ENCODE measurements at regions not wholly inside any gene's neighbourhood (a gene's known extent, or its start where the extent isn't known, plus 50 kb on each side); places are given as distances from the start of the nearest gene placed in this dataset.

GRCh38 chr12:113667095-113667494 is 195.4 kb upstream of the LHX5 start:
- Mint-ChIP-seq H3K27ac (no peak overlapping the region), H3K9me3 (no peaks in the 10 kb centered on the region), H3K4me3 (no peak overlapping the region), H3K27me3 (ENCODE audit: low read depth) (peaks cover 47% of the 10 kb centered on the region), H3K36me3 (no peaks in the 10 kb centered on the region), H3K4me1 (no peaks in the 10 kb centered on the region)
- TF ChIP-seq CTCF (IDR thresholded peaks at IDR 0.05; ENCODE audit: unreplicated experiment) = no peak
- no peak for DNase-seq (ENCODE audit: low spot score in 2 of 2, unreplicated experiment in 2 of 2)

- H3K27ac Mint-ChIP-seq = no peak overlapping the region
- peaks cover 49% of the 10 kb centered on the region for H3K27me3 Mint-ChIP-seq (ENCODE audit: low read depth)
- no peak for DNase-seq (ENCODE audit: low spot score in 2 of 2, unreplicated experiment in 2 of 2)
- H3K4me1 Mint-ChIP-seq = no peaks in the 10 kb centered on the region
- no peak for TF ChIP-seq CTCF (IDR thresholded peaks at IDR 0.05; ENCODE audit: unreplicated experiment)
- no peaks in the 10 kb centered on the region for H3K36me3 Mint-ChIP-seq
- H3K9me3 Mint-ChIP-seq = no peaks in the 10 kb centered on the region
- H3K4me3 Mint-ChIP-seq = no peak overlapping the region
Measured at GRCh38 chr12:113666223-113666622, 194.6 kb upstream of the LHX5 start.

GRCh38 chr12:113665457-113665856 is 193.8 kb upstream of the LHX5 start:
- DNase-seq (ENCODE audit: low spot score in 2 of 2, unreplicated experiment in 2 of 2) = no peak
- Mint-ChIP-seq H3K9me3 (no peaks in the 10 kb centered on the region), H3K4me1 (no peaks in the 10 kb centered on the region), H3K27ac (no peak overlapping the region), H3K36me3 (no peaks in the 10 kb centered on the region), H3K4me3 (no peak overlapping the region), H3K27me3 (ENCODE audit: low read depth) (peaks cover 47% of the 10 kb centered on the region)
- TF ChIP-seq CTCF (IDR thresholded peaks at IDR 0.05; ENCODE audit: unreplicated experiment) = no peak

- peaks cover 43% of the 10 kb centered on the region for H3K27me3 Mint-ChIP-seq (ENCODE audit: low read depth)
- H3K9me3 Mint-ChIP-seq = no peaks in the 10 kb centered on the region
- no peaks in the 10 kb centered on the region for H3K4me1 Mint-ChIP-seq
- no peak overlapping the region for H3K27ac Mint-ChIP-seq
- H3K36me3 Mint-ChIP-seq = no peaks in the 10 kb centered on the region
- no peak for TF ChIP-seq CTCF (IDR thresholded peaks at IDR 0.05; ENCODE audit: unreplicated experiment)
- H3K4me3 Mint-ChIP-seq = no peak overlapping the region
- no peak for DNase-seq (ENCODE audit: low spot score in 2 of 2, unreplicated experiment in 2 of 2)
Measured at GRCh38 chr12:113664224-113664681, 192.6 kb upstream of the LHX5 start.

- H3K27me3 Mint-ChIP-seq (ENCODE audit: low read depth) = peaks cover 41% of the 10 kb centered on the region
- H3K4me1 Mint-ChIP-seq = no peaks in the 10 kb centered on the region
- TF ChIP-seq CTCF (IDR thresholded peaks at IDR 0.05; ENCODE audit: unreplicated experiment) = no peak
- H3K4me3 Mint-ChIP-seq = no peak overlapping the region
- peaks cover 2% of the 10 kb centered on the region for H3K9me3 Mint-ChIP-seq
- H3K36me3 Mint-ChIP-seq = no peaks in the 10 kb centered on the region
- DNase-seq (ENCODE audit: low spot score in 2 of 2, unreplicated experiment in 2 of 2) = no peak
- no peak overlapping the region for H3K27ac Mint-ChIP-seq
Measured at GRCh38 chr12:113663396-113663795, 191.7 kb upstream of the LHX5 start.

- no peak for DNase-seq (ENCODE audit: low spot score in 2 of 2, unreplicated experiment in 2 of 2)
- no peak for TF ChIP-seq CTCF (IDR thresholded peaks at IDR 0.05; ENCODE audit: unreplicated experiment)
- H3K4me3 Mint-ChIP-seq = no peak overlapping the region
- H3K36me3 Mint-ChIP-seq = no peaks in the 10 kb centered on the region
- H3K4me1 Mint-ChIP-seq = no peaks in the 10 kb centered on the region
- H3K27ac Mint-ChIP-seq = no peak overlapping the region
- peaks cover 18% of the 10 kb centered on the region for H3K9me3 Mint-ChIP-seq
- H3K27me3 Mint-ChIP-seq (ENCODE audit: low read depth) = peaks cover 32% of the 10 kb centered on the region
Measured at GRCh38 chr12:113660936-113661335, 189.3 kb upstream of the LHX5 start.

Data from mesothelial cell of epicardium (in vitro differentiated cells).